PFSK-1 (cell line): ENCODE measurements at regions not wholly inside any gene's neighbourhood (a gene's known extent, or its start where the extent isn't known, plus 50 kb on each side); places are given as distances from the start of the nearest gene placed in this dataset.

Experiments
- POLR2AphosphoS5 ChIP-seq: IDR thresholded peaks from 2 replicates; pipeline ENCODE4 v1.6.1; 2012; ENCODE audit warnings: low read depth, mild to moderate bottlenecking, control low read depth, low read length, moderate library complexity
- TAF1 ChIP-seq: IDR thresholded peaks from 2 replicates; pipeline ENCODE4 v1.6.1; 2012; ENCODE audit warnings: low read length, control low read depth, borderline replicate concordance; ENCODE audit not compliant: insufficient read depth
- TF ChIP-seq, protein P1 (sequence below), 2 experiments: IDR thresholded peaks; 2 replicates each; pipeline versions ENCODE4 v1.6.1 to v1.8.0; 2011 to 2012; ENCODE audit warnings: low read depth in 2 of 2, low read length in 2 of 2, control low read depth in 1 of 2, inconsistent platforms in 1 of 2, mild to moderate bottlenecking in 1 of 2, moderate library complexity in 1 of 2; ENCODE audit not compliant: insufficient read depth in 1 of 2

DNA sequence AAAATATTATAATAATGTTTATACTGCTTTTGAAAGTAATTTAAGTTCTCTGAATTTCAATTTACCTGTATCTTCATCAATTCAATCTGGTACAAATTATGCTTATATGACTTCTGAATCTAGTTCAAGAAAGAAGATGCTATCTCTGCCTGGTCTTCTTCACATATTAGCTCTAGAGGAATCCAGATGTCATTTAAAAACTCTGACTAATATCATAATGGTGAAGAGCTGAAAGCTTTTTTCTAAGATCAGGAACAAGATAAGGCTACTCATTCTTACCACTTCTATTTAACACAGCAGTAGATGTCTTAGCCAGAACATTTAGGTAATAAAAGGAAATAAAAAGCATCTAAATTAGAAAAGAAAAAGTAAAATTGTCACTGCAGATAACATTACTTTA is 636.1 kb downstream of the ARAP2 start:
- TF ChIP-seq, protein P1, sequence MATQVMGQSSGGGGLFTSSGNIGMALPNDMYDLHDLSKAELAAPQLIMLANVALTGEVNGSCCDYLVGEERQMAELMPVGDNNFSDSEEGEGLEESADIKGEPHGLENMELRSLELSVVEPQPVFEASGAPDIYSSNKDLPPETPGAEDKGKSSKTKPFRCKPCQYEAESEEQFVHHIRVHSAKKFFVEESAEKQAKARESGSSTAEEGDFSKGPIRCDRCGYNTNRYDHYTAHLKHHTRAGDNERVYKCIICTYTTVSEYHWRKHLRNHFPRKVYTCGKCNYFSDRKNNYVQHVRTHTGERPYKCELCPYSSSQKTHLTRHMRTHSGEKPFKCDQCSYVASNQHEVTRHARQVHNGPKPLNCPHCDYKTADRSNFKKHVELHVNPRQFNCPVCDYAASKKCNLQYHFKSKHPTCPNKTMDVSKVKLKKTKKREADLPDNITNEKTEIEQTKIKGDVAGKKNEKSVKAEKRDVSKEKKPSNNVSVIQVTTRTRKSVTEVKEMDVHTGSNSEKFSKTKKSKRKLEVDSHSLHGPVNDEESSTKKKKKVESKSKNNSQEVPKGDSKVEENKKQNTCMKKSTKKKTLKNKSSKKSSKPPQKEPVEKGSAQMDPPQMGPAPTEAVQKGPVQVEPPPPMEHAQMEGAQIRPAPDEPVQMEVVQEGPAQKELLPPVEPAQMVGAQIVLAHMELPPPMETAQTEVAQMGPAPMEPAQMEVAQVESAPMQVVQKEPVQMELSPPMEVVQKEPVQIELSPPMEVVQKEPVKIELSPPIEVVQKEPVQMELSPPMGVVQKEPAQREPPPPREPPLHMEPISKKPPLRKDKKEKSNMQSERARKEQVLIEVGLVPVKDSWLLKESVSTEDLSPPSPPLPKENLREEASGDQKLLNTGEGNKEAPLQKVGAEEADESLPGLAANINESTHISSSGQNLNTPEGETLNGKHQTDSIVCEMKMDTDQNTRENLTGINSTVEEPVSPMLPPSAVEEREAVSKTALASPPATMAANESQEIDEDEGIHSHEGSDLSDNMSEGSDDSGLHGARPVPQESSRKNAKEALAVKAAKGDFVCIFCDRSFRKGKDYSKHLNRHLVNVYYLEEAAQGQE (IDR thresholded peaks at IDR 0.05; ENCODE audit: insufficient read depth in 1 of 2, low read depth in 2 of 2, low read length in 2 of 2), result no peak
- TF ChIP-seq POLR2AphosphoS5 (no peak), TAF1 (no peak)
